ENCODE measurements at regions not wholly inside any gene's neighbourhood (a gene's known extent, or its start where the extent isn't known, plus 50 kb on each side); places are given as distances from the start of the nearest gene placed in this dataset.
"Not testable (repeated sequence)": the region's sequence is repeated elsewhere in the genome, so short reads cannot be mapped to it uniquely, and the experiment has no call there.

- DNase-seq: no peak
These were observed 107.2 kb upstream of the FOXA2 start for GRCh38 chr20:22691369-22692118.

- DNase-seq: no peak
These were observed 107.7 kb upstream of the FOXA2 start for GRCh38 chr20:22692119-22692475.

GRCh38 chr20:22692620-22693019, 108.2 kb upstream of the FOXA2 start:
- DNase-seq: not testable (repeated sequence)

GRCh38 chr20:22696759-22697158, 112.4 kb upstream of the FOXA2 start:
- no peak for DNase-seq

GRCh38 chr20:22698259-22698842, 114.0 kb upstream of the FOXA2 start:
- no peak for DNase-seq

- no peak for DNase-seq
These were observed 115.0 kb upstream of the FOXA2 start for GRCh38 chr20:22699396-22699795.

GRCh38 chr20:22700367-22700766, 116.0 kb upstream of the FOXA2 start:
- no peak for DNase-seq

- no peak for DNase-seq
These were observed 117.4 kb upstream of the FOXA2 start for GRCh38 chr20:22701679-22702308.

GRCh38 chr20:22703843-22704242, 119.5 kb upstream of the FOXA2 start:
- DNase-seq: no peak

GRCh38 chr20:22711971-22712755, 127.8 kb upstream of the FOXA2 start:
- no peak for DNase-seq

GRCh38 chr20:22716821-22717351, 132.5 kb upstream of the FOXA2 start:
- no peak for DNase-seq

- DNase-seq: no peak
These were observed 133.1 kb upstream of the FOXA2 start for GRCh38 chr20:22717466-22717865.

- DNase-seq: no peak
These were observed 134.8 kb upstream of the FOXA2 start for GRCh38 chr20:22719167-22719591.

GRCh38 chr20:22720206-22720605, 135.8 kb upstream of the FOXA2 start:
- no peak for DNase-seq

GRCh38 chr20:22722811-22723210, 138.4 kb upstream of the FOXA2 start:
- no peak for DNase-seq

GRCh38 chr20:22723659-22724058, 139.3 kb upstream of the FOXA2 start:
- DNase-seq: no peak

GRCh38 chr20:22728146-22728745, 143.9 kb upstream of the FOXA2 start:
- no peak for DNase-seq

- DNase-seq: no peak
These were observed 144.8 kb upstream of the FOXA2 start for GRCh38 chr20:22729180-22729579.

GRCh38 chr20:22729616-22730236, 145.4 kb upstream of the FOXA2 start:
- DNase-seq: no peak

GRCh38 chr20:22732751-22733150, 148.4 kb upstream of the FOXA2 start:
- no peak for DNase-seq

GRCh38 chr20:22734946-22735647, 150.7 kb upstream of the FOXA2 start:
- not testable (repeated sequence) for DNase-seq

GRCh38 chr20:22740829-22741228, 156.5 kb upstream of the FOXA2 start:
- DNase-seq: no peak
